Transverse colon (tissue), 3 donors: ENCODE measurements at regions not wholly inside any gene's neighbourhood (a gene's known extent, or its start where the extent isn't known, plus 50 kb on each side); places are given as distances from the start of the nearest gene placed in this dataset.

ENCODE experiments used
- POLR2A ChIP-seq: fragments of 450-650 bp; IDR thresholded peaks from one replicate; pipeline ENCODE4 v1.6.1; 2016; ENCODE audit warnings: antibody characterized with exemption, mild to moderate bottlenecking, moderate library complexity
- POLR2AphosphoS5 ChIP-seq, 3 donors: sonication (generic); formaldehyde crosslinking; IDR thresholded peaks; one replicate each; pipeline ENCODE4 v1.6.1; 2016; ENCODE audit warnings: antibody characterized with exemption in 3 of 3

DNA sequence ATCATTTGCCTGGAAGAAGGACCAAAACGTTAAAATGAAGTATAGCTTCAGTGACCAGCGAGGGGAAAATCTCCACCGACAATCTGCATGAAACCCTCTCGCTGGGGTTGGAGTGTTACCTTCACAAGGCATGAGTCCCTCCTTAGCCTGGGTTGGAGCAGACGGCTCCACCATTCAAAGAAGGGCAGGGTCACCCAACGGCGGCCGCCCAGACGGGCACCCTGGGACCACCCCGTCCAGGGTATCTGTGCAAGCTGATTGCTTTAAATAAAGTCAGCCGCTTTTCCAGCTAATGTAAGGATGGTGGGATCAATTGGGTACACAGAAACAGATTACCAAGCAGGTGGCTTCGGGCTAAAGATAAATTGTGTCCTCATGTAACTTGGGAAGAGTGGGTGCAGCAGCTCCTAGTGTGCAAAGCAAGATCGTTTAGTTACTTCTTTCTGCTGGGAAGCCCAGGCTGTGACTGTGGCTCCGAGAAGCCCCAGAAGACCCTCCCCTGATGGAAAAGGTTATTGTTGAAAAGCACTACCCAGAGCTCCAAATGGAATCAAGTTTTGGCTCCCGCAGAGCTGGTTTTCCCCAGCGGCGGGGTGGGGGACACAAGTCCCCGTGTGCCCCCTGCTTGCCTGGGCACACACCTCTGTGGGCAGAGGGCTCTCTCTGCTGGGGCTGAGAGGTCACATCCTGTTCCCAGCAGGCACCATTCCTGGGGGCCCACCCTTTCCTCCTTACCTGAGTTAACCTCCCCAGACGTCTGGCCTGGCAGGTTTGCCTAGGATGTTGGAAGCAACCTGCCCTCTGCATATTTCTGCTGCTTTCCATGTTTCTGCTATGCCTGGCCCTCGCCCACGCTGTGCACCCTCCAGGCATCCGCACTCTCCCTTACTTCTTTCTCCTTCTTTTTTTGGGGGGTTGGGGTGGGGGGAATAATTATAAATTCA is 318.6 kb upstream of the DIO3 start:
- TF ChIP-seq POLR2AphosphoS5 (IDR thresholded peaks at IDR 0.05) (no peak), POLR2A (no peak)
